A673 (cell line): ENCODE measurements at regions not wholly inside any gene's neighbourhood (a gene's known extent, or its start where the extent isn't known, plus 50 kb on each side); places are given as distances from the start of the nearest gene placed in this dataset.

Experiments
- CTCF ChIP-seq: fragments of 300-800, 200-600 bp; sonication (generic); conservative IDR thresholded peaks from 2 replicates; pipeline ENCODE4 v1.5.1; 2017; ENCODE audit warnings: low read depth, mild to moderate bottlenecking, antibody characterized with exemption, low read length, moderate library complexity, mixed read lengths
- EZH2 ChIP-seq: fragments of 200-600 bp; sonication (generic); IDR thresholded peaks from 2 replicates; pipeline ENCODE4 v1.6.1; 2017; ENCODE audit warnings: borderline replicate concordance, low read depth, mild to moderate bottlenecking, mixed read lengths, antibody characterized with exemption, low read length; ENCODE audit not compliant: poor library complexity, severe bottlenecking

- no peak for TF ChIP-seq CTCF
- TF ChIP-seq EZH2, result no peak
These were observed 59.6 kb upstream of the THY1 start for GRCh38 chr11:119482521-119483011.
